Keratinocyte (primary cell): ENCODE measurements at regions not wholly inside any gene's neighbourhood (a gene's known extent, or its start where the extent isn't known, plus 50 kb on each side); places are given as distances from the start of the nearest gene placed in this dataset.

Experiments
- DNase-seq: peaks from one replicate; pipeline ENCODE4 v3.0.0-alpha.2; 2011; ENCODE audit warnings: low read depth, missing footprints, low spot score
- FAIRE-seq: peaks from 2 replicates; lab custom pipeline; 2011; peaks lifted over from hg19 to GRCh38; lab: Jason Lieb, UNC
- H2AFZ ChIP-seq: 2 replicates; pipeline ENCODE4 v1.6.0; 2012; ENCODE audit warnings: low read length, control low read depth, inconsistent platforms; ENCODE audit not compliant: control insufficient read depth
- H3K27ac ChIP-seq: 2 replicates; pipeline ENCODE4 v1.5.1; 2011; ENCODE audit warnings: low read length; ENCODE audit not compliant: control insufficient read depth, insufficient read depth
- H3K27me3 ChIP-seq: 3 replicates; pipeline ENCODE4 v1.6.0; 2011; ENCODE audit warnings: low read length; ENCODE audit not compliant: control insufficient read depth, insufficient read depth; ENCODE audit errors: extremely low read depth
- H3K36me3 ChIP-seq, 2 experiments: 2 replicates in 1 of 2; 3 replicates in 1 of 2; pipeline ENCODE4 v1.5.1; 2011; ENCODE audit warnings: low read length in 2 of 2, mild to moderate bottlenecking in 1 of 2; ENCODE audit not compliant: control insufficient read depth in 2 of 2, insufficient read depth in 2 of 2; ENCODE audit errors: extremely low read depth in 1 of 2
- H3K4me1 ChIP-seq: 3 replicates; pipeline ENCODE4 v1.5.1; 2011; ENCODE audit warnings: low read length; ENCODE audit not compliant: control insufficient read depth, insufficient read depth; ENCODE audit errors: extremely low read depth
- H3K4me2 ChIP-seq: 3 replicates; pipeline ENCODE4 v1.6.0; 2011; ENCODE audit warnings: low read depth, low read length; ENCODE audit not compliant: control insufficient read depth, insufficient read depth; ENCODE audit errors: extremely low read depth
- H3K4me3 ChIP-seq, 3 experiments: fragments of 200-600 bp in 1 of 3; sonication (generic) in 1 of 3; 2 replicates in 2 of 3; 3 replicates in 1 of 3; pipeline ENCODE4 v1.5.1; 2011 to 2016; ENCODE audit warnings: low read length in 3 of 3, mild to moderate bottlenecking in 3 of 3, control low read depth in 2 of 3, inconsistent platforms in 1 of 3, low read depth in 1 of 3, mixed read lengths in 1 of 3, mixed run types in 1 of 3, moderate library complexity in 1 of 3; ENCODE audit not compliant: control insufficient read depth in 2 of 3, insufficient read depth in 2 of 3; ENCODE audit errors: extremely low read depth in 1 of 3
- H3K79me2 ChIP-seq: 2 replicates; pipeline ENCODE4 v1.6.0; 2012; ENCODE audit warnings: low read length; ENCODE audit not compliant: control insufficient read depth, insufficient read depth
- H3K9ac ChIP-seq: 3 replicates; pipeline ENCODE4 v1.6.0; 2011; ENCODE audit warnings: low read length; ENCODE audit not compliant: control insufficient read depth, insufficient read depth; ENCODE audit errors: extremely low read depth
- H3K9me1 ChIP-seq: 3 replicates; pipeline ENCODE4 v1.6.0; 2011; ENCODE audit warnings: low read length; ENCODE audit not compliant: control insufficient read depth, insufficient read depth; ENCODE audit errors: extremely low read depth
- H3K9me3 ChIP-seq: 2 replicates; pipeline ENCODE4 v1.5.1; 2012; ENCODE audit warnings: low read depth, low read length; ENCODE audit not compliant: control insufficient read depth
- H4K20me1 ChIP-seq: 3 replicates; pipeline ENCODE4 v1.6.0; 2011; ENCODE audit warnings: low read length; ENCODE audit not compliant: control insufficient read depth, insufficient read depth; ENCODE audit errors: extremely low read depth
- CTCF ChIP-seq, 3 experiments: IDR thresholded peaks in 1 of 3; conservative IDR thresholded peaks in 1 of 3; optimal IDR thresholded peaks in 1 of 3; 2 replicates in 2 of 3; 3 replicates in 1 of 3; pipeline versions ENCODE3 to v1.5.1; 2011; ENCODE audit warnings: low read length in 3 of 3, mild to moderate bottlenecking in 3 of 3, moderate library complexity in 2 of 3, control low read depth in 1 of 3, inconsistent platforms in 1 of 3; ENCODE audit not compliant: insufficient read depth in 2 of 3; ENCODE audit errors: extremely low read depth in 1 of 3
- EZH2 ChIP-seq: IDR thresholded peaks from one replicate; pipeline ENCODE4 v1.6.1; 2012; ENCODE audit warnings: inconsistent platforms, mild to moderate bottlenecking, low read length, moderate library complexity
- dilution Hi-C: fragments of 300-500 bp; cut with MboI; formaldehyde crosslinking; loops from one replicate; pipeline ENCODE4 v1.7.0; 2020; ENCODE audit warnings: low sequenced_read_pairs; ENCODE audit not compliant: extremely low pct_ligation_motif_present

- H3K36me3 ChIP-seq, result no peaks in the 10 kb centered on the region
- no peak overlapping the region for H3K4me3 ChIP-seq
- FAIRE-seq (no peak), DNase-seq (no peak)
- H3K9ac ChIP-seq, result no peak overlapping the region
- no peaks in the 10 kb centered on the region for H3K4me1 ChIP-seq
- H3K27me3 ChIP-seq, result no peaks in the 10 kb centered on the region
- H4K20me1 ChIP-seq, result no peaks in the 10 kb centered on the region
- H3K9me3 ChIP-seq, result no peaks in the 10 kb centered on the region
- H3K27ac ChIP-seq, result no peak overlapping the region
- no peak overlapping the region for H3K4me2 ChIP-seq
- no peak overlapping the region for H2AFZ ChIP-seq
- H3K9me1 ChIP-seq, result no peaks in the 10 kb centered on the region
- dilution Hi-C loops, result no loop called here
- TF ChIP-seq EZH2, result no peak
- no peak for TF ChIP-seq CTCF (optimal IDR thresholded peaks at IDR 0.05 in 1 of 3, IDR thresholded peaks at IDR 0.05 in 1 of 3, conservative IDR thresholded peaks at IDR 0.05 in 1 of 3; ENCODE audit: extremely low read depth in 1 of 3, insufficient read depth in 2 of 3, low read length in 3 of 3)
- H3K79me2 ChIP-seq, result no peaks in the 10 kb centered on the region
Measured at GRCh38 chr4:179536694-179537093, 2094.5 kb upstream of the AGA start.

GRCh38 chr4:179539641-179540040 is 2097.4 kb upstream of the AGA start:
- Histone ChIP-seq H3K27ac (no peak overlapping the region), H2AFZ (no peak overlapping the region), H3K27me3 (no peaks in the 10 kb centered on the region), H3K9me3 (no peaks in the 10 kb centered on the region), H3K9me1 (no peaks in the 10 kb centered on the region), H3K79me2 (no peaks in the 10 kb centered on the region), H3K4me1 (no peaks in the 10 kb centered on the region), H3K4me3 (no peak overlapping the region), H3K4me2 (no peak overlapping the region), H4K20me1 (no peaks in the 10 kb centered on the region), H3K9ac (no peak overlapping the region), H3K36me3 (no peaks in the 10 kb centered on the region)
- no peak for TF ChIP-seq CTCF (optimal IDR thresholded peaks at IDR 0.05 in 1 of 3, IDR thresholded peaks at IDR 0.05 in 1 of 3, conservative IDR thresholded peaks at IDR 0.05 in 1 of 3; ENCODE audit: extremely low read depth in 1 of 3, insufficient read depth in 2 of 3, low read length in 3 of 3)
- dilution Hi-C loops, result no loop called here
- DNase-seq (no peak), FAIRE-seq (no peak)
